Upper lobe of left lung (tissue), 4 donors: ENCODE measurements at regions not wholly inside any gene's neighbourhood (a gene's known extent, or its start where the extent isn't known, plus 50 kb on each side); places are given as distances from the start of the nearest gene placed in this dataset.

Experiments
- EP300 ChIP-seq, 4 donors: sonication (generic); formaldehyde crosslinking; IDR thresholded peaks; one replicate each; pipeline ENCODE4 v1.5.1; 2017; ENCODE audit warnings: antibody characterized with exemption in 4 of 4, control low read depth in 2 of 4
- POLR2A ChIP-seq, 4 donors: fragments of 450-650 bp; IDR thresholded peaks; one replicate each; pipeline ENCODE4 v1.5.1; 2016 to 2017; ENCODE audit warnings: antibody characterized with exemption in 4 of 4, mild to moderate bottlenecking in 2 of 4
- TF ChIP-seq, protein P1 (sequence below), 6 experiments: fragments of 450-650 bp in 4 of 6; fragments of 200-600 bp in 2 of 6; sonication (generic) in 2 of 6; IDR thresholded peaks; one replicate each; pipeline ENCODE4 v1.5.1; 2016 to 2019; ENCODE audit warnings: antibody characterized with exemption in 6 of 6

DNA sequence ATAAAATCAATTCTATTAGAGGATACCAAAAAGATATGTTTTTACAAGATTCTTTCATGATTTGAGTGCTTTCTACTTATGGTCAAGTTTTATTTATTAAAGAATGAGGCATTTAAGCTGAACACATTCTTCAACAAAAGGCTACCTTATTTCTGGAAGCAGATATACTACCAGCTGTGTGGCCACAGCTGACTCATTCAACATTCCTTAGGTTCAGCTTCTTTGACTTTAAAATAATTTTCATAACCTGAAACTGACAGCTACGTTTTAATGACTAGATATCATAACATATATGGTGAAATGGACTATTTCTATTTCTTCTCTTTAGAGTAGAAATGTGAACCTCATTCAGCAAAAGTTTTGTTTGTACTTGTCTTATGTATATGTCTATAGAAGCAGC, 414.2 kb upstream of the SEMA3C start:
- TF ChIP-seq, protein P1, sequence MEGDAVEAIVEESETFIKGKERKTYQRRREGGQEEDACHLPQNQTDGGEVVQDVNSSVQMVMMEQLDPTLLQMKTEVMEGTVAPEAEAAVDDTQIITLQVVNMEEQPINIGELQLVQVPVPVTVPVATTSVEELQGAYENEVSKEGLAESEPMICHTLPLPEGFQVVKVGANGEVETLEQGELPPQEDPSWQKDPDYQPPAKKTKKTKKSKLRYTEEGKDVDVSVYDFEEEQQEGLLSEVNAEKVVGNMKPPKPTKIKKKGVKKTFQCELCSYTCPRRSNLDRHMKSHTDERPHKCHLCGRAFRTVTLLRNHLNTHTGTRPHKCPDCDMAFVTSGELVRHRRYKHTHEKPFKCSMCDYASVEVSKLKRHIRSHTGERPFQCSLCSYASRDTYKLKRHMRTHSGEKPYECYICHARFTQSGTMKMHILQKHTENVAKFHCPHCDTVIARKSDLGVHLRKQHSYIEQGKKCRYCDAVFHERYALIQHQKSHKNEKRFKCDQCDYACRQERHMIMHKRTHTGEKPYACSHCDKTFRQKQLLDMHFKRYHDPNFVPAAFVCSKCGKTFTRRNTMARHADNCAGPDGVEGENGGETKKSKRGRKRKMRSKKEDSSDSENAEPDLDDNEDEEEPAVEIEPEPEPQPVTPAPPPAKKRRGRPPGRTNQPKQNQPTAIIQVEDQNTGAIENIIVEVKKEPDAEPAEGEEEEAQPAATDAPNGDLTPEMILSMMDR (IDR thresholded peaks at IDR 0.05) = no peak
- no peak for TF ChIP-seq EP300 (IDR thresholded peaks at IDR 0.05)
- no peak for TF ChIP-seq POLR2A (IDR thresholded peaks at IDR 0.05)
